ENCODE measurements at regions not wholly inside any gene's neighbourhood (a gene's known extent, or its start where the extent isn't known, plus 50 kb on each side); places are given as distances from the start of the nearest gene placed in this dataset.

DNA sequence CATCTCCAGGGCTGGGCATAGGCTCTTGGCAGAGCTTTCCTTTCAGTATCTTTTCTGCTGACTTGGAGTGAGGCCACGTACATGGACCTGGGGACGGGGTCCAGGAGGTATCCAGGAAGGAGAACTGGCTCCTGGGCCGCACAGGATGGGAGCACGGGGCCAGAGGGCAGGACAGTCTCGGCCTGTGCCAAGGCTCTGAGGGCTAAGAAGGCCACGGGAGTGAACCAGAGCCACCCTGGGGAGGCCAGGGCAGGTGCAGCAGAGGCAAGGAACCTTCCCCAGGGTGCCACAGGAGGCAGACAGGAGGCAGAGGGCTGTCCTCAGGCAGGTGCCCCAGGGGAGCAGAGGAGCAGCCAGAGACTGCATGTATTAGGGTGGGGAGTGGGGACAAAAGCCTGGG is 50.3 kb downstream of the PLXNA1 start:
- DNase-seq (ENCODE audit: low read depth): no peak
- Histone ChIP-seq H3K4me3 (ENCODE audit: low read depth, low read length) (no peak overlapping the region), H3K27me3 (ENCODE audit: control insufficient read depth, insufficient read depth, low read length) (no peaks in the 10 kb centered on the region), H3K36me3 (ENCODE audit: control insufficient read depth, insufficient read depth, low read length) (no peaks in the 10 kb centered on the region)
- TF ChIP-seq, protein P1, sequence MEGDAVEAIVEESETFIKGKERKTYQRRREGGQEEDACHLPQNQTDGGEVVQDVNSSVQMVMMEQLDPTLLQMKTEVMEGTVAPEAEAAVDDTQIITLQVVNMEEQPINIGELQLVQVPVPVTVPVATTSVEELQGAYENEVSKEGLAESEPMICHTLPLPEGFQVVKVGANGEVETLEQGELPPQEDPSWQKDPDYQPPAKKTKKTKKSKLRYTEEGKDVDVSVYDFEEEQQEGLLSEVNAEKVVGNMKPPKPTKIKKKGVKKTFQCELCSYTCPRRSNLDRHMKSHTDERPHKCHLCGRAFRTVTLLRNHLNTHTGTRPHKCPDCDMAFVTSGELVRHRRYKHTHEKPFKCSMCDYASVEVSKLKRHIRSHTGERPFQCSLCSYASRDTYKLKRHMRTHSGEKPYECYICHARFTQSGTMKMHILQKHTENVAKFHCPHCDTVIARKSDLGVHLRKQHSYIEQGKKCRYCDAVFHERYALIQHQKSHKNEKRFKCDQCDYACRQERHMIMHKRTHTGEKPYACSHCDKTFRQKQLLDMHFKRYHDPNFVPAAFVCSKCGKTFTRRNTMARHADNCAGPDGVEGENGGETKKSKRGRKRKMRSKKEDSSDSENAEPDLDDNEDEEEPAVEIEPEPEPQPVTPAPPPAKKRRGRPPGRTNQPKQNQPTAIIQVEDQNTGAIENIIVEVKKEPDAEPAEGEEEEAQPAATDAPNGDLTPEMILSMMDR (IDR thresholded peaks at IDR 0.05; ENCODE audit: insufficient read depth, low read length, poor library complexity, severe bottlenecking): no peak

DNA sequence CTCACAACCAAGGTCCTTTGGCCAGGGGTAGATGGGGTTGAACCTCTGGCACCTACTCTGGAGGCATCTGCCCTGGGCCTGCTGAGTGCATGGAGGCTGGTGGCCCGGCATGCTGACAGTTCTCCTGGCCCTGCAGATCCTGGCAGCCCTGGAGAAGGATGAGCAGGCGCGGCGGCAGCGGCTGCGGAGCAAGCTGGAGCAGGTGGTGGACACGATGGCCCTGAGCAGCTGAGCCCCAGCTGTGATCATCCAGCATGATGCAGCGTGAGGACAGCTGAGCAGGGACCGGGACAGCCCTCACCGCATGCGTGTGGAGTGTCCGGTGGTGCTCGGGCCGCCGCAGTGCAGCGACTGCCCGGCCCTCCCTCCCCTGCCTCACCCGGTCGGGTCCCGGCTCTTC is 50.9 kb downstream of the PLXNA1 start:
- Histone ChIP-seq H3K36me3 (ENCODE audit: control insufficient read depth, insufficient read depth, low read length) (no peaks in the 10 kb centered on the region), H3K4me3 (ENCODE audit: low read depth, low read length) (no peak overlapping the region), H3K27me3 (ENCODE audit: control insufficient read depth, insufficient read depth, low read length) (no peaks in the 10 kb centered on the region)
- no peak for DNase-seq (ENCODE audit: low read depth)
- TF ChIP-seq, protein P1 (IDR thresholded peaks at IDR 0.05; ENCODE audit: insufficient read depth, low read length, poor library complexity, severe bottlenecking): no peak

DNA sequence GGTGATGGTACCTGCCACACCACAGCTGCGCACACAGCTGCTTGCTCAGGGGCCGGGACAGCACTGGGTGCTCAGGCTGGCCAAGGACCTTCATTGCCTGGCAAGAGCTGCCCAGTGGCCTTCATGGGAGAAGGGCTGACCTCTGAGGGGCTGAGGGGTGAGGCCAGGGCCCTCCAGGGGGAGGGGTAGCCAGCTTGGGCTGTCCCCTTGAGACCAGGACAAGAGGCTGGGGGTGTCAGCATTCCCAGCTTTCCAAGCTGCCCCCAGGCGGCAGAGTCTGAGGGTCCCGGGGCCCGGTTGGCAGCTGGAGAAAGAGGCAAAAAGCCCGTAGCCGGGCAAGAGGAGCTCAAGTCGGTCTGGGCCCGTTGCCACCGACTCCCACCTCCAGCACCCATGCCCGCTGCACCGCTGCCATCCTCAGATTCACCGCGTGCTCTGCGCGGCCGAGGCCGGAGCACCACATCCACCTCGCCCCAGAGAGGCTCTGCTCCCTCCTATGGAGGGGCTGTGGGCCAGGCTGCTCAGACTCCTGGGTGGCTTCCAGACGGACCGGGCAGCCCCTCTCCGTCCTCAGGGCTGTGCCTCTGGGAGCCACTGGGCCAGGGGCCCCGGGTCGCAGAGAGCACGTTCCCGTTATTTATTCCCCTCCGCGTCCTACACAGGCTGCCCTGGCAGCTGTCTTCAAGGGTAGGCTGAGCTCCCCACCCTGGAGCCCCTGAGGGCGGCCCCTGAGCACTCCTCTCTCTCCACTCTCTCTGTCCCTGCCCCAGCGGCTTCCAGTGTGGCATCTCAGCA is 51.5 kb downstream of the PLXNA1 start:
- Histone ChIP-seq H3K4me3 (ENCODE audit: low read depth, low read length) (no peak overlapping the region), H3K27me3 (ENCODE audit: control insufficient read depth, insufficient read depth, low read length) (peaks cover under 1% of the 10 kb centered on the region), H3K36me3 (ENCODE audit: control insufficient read depth, insufficient read depth, low read length) (no peaks in the 10 kb centered on the region)
- TF ChIP-seq, protein P1 (IDR thresholded peaks at IDR 0.05; ENCODE audit: insufficient read depth, low read length, poor library complexity, severe bottlenecking): no peak
- DNase-seq (ENCODE audit: low read depth): no peak

DNA sequence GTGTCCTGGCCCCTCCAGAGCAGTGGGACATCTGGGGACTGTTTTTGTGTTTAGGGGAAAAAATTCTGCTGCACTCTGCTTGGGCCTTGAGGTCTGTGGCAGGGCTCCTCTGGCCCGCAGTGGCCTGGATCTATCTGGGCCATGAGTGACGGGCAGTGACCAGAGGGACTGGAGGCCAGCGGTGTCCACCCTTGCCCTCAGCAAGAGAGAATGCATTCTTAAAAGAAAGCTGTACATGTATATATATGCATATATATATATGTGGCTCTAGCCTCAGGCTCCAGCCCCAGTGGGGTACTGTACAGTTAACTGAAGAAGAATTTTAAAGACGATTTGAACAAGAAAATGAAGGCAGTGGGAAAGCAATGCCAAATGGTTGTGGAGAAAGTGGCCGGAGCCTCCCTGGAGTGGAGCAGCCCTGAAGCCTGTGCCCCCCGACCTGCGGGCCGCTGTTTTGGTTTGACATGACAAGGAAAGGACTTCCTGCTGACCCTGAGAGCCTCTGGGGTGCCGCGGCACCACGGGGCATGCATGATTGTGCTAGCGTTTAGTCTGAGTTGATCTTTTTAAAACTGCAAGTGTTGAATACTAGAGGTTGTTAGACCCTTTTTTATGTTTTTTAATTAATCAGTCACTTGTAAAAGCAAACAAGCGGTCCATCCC is 52.2 kb downstream of the PLXNA1 start:
- no peak overlapping the region for H3K4me3 ChIP-seq (ENCODE audit: low read depth, low read length)
- peaks cover 5% of the 10 kb centered on the region for H3K27me3 ChIP-seq (ENCODE audit: control insufficient read depth, insufficient read depth, low read length)
- no peaks in the 10 kb centered on the region for H3K36me3 ChIP-seq (ENCODE audit: control insufficient read depth, insufficient read depth, low read length)

DNA sequence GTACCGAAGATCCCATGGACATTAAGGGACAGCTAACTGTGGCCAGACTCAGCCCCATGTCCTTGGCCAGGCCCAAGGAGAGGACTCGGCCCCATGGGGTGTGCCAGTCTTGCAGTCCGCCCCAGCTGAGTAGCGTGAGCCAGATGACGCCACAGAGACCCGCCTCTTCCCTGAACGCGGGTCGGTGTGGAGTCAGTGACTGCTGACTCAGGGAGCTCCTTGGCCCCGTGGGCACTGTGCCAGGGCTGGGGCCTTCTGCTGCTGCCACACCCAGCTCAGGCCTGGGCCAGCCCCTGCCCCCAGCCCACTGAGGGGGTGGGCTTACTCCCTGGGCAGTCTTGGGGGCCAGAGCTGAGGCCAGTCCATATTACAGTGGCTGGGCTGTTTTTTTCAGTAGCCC is 52.8 kb downstream of the PLXNA1 start:
- TF ChIP-seq, protein P1 (IDR thresholded peaks at IDR 0.05; ENCODE audit: insufficient read depth, low read length, poor library complexity, severe bottlenecking): no peak
- DNase-seq (ENCODE audit: low read depth): peak; percentile 31
- Histone ChIP-seq H3K27me3 (ENCODE audit: control insufficient read depth, insufficient read depth, low read length) (peaks cover 5% of the 10 kb centered on the region), H3K4me3 (ENCODE audit: low read depth, low read length) (no peak overlapping the region), H3K36me3 (ENCODE audit: control insufficient read depth, insufficient read depth, low read length) (no peaks in the 10 kb centered on the region)

More for the DNA sequence above, 52.2 kb downstream of the PLXNA1 start:
- DNase-seq (ENCODE audit: low read depth): no peak
- TF ChIP-seq, protein P1 (IDR thresholded peaks at IDR 0.05; ENCODE audit: insufficient read depth, low read length, poor library complexity, severe bottlenecking): no peak

Data from kidney epithelial cell (primary cell).